ENCODE measurements at regions not wholly inside any gene's neighbourhood (a gene's known extent, or its start where the extent isn't known, plus 50 kb on each side); places are given as distances from the start of the nearest gene placed in this dataset.
"Not testable (repeated sequence)": the region's sequence is repeated elsewhere in the genome, so short reads cannot be mapped to it uniquely, and the experiment has no call there.

DNA sequence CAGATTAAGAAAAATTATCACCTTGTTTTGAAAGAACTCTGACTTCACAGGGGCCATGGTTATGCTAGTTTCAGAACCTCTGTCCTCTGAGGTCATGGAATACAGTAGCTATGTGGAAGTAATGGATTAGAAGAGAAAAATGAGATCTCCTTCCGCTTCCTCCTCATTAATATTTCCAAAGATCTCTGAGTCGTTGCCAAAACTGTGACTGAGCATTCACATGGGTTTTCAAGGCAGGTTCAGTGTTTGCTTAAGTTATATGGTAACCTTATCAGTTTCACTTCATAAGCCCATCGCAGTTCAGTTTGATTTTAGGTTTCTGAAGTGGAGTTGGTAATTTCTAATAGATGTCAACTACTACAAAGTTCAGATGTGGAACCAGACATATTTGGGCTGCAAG lies 321.2 kb upstream of the SOX9 start:
- no peak for DNase-seq (ENCODE audit: low read depth)

- peak; percentile 71 for DNase-seq (ENCODE audit: low read depth)
Observed at GRCh38 chr17:71801301-71801700, 319.5 kb upstream of the SOX9 start.

DNA sequence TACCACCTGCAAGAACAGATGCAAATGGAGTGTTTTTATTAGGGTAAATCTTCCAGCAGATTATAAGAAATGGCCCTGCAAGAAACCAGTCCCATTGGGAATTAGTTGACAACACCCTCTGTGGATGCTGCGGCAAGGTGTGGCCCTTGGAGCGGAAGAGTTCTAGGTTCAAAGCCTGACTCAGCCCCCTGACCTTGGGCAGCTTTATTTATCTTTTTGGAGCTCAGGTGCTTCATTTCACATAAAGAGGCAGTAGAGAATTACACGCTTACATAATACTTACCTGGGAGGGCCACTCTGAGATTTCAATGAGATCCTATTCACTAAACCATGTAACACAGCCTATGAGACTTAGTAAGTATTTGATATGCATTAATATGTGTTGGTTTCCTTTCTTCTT lies 318.2 kb upstream of the SOX9 start:
- no peak for DNase-seq (ENCODE audit: low read depth)

GRCh38 chr17:71803656-71804284 lies 317.1 kb upstream of the SOX9 start:
- DNase-seq (ENCODE audit: low read depth): no peak

GRCh38 chr17:71809537-71809936 lies 311.3 kb upstream of the SOX9 start:
- no peak for DNase-seq (ENCODE audit: low read depth)

DNA sequence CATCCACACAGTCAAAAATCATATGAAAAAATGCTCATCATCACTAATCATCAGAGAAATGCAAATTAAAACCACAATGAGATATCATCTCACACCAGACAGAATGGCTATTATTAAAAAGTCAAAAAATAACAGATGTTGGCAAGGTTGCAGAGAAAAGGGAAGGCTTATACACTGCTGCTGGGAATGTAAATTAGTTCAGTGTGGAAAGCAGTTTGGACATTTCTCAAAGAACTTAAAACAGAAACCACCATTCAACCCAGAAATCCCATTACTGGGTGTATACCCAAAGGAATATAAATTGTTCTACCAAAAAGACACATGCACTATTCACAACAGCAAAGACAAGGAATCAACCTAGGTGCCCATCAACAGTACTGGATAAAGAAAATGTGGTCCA lies 307.0 kb upstream of the SOX9 start:
- DNase-seq (ENCODE audit: low read depth): not testable (repeated sequence)

DNA sequence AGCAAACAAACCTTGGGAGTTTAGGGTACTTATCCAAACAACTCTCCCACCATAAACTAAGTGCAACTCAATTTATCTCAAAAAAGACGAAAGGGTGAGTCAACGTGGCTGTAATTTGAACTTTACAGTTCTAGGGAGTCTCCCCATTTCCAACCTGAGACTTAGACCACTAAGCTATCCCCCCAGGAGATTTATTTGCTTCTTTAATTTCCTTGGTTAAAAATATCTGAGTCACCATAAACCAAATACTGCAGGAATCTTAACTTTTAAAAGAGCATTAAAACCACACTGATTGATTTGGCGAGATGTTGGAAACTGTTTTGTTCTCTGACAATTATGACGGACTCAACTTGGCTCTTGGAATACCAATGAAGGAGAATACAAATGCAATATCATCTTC lies 299.3 kb upstream of the SOX9 start:
- peak; percentile 12 for DNase-seq (ENCODE audit: low read depth)

GRCh38 chr17:71824671-71825070 lies 296.1 kb upstream of the SOX9 start:
- no peak for DNase-seq (ENCODE audit: low read depth)

GRCh38 chr17:71825687-71826086 lies 295.1 kb upstream of the SOX9 start:
- no peak for DNase-seq (ENCODE audit: low read depth)

GRCh38 chr17:71828182-71828596 lies 292.6 kb upstream of the SOX9 start:
- peak; percentile 61 for DNase-seq (ENCODE audit: low read depth)

GRCh38 chr17:71830866-71831265 lies 290.0 kb upstream of the SOX9 start:
- DNase-seq (ENCODE audit: low read depth): no peak

GRCh38 chr17:71842986-71843385 lies 277.8 kb upstream of the SOX9 start:
- DNase-seq (ENCODE audit: low read depth): no peak

- no peak for DNase-seq (ENCODE audit: low read depth)
Observed at GRCh38 chr17:71845337-71845736, 275.5 kb upstream of the SOX9 start.

DNA sequence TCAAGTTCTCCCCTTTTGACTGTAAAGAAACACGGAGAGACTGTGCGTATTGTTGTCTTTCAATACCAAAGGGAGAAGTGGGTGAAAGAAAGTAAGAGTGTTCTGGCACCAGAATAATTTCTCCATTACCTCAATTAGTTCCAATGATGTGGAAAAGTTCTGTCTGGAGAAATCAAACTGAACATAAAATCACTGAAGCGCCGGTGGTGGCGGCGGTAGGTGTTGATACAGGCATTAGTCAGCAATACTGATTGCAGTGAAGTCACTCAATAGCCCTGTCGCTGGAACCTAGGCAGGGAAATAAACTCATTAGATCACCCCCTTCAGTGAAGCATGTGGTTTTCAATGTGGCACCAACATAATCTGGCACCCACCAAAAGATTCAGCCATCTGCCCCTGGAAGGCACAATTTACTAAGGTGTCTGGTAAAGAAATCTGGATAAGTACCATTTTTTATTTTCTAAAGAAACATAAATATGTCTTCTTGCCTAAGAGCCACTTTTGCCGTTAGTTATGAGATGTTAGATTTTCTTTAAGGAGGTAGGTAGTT lies 274.2 kb upstream of the SOX9 start:
- no peak for DNase-seq (ENCODE audit: low read depth)

- no peak for DNase-seq (ENCODE audit: low read depth)
Observed at GRCh38 chr17:71849783-71850768, 270.7 kb upstream of the SOX9 start.

DNA sequence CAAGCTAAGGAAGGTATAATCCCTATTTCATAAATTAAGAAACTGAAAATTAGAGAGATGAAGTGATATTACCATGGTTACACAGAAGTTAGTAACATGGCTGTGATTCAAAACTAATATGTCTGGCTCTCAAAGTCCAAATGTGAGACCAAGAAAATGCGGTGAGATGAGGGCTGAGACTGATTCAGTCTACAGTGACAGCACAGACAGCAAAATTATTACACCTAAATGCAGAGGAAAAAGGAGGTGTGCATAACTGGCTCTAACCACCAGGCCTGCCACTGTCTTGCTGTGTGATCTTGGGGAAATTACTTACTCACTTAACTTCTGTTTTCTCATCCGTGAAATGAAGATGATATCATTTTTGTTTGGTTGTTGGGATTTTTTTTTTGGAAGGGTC lies 270.0 kb upstream of the SOX9 start:
- no peak for DNase-seq (ENCODE audit: low read depth)

DNA sequence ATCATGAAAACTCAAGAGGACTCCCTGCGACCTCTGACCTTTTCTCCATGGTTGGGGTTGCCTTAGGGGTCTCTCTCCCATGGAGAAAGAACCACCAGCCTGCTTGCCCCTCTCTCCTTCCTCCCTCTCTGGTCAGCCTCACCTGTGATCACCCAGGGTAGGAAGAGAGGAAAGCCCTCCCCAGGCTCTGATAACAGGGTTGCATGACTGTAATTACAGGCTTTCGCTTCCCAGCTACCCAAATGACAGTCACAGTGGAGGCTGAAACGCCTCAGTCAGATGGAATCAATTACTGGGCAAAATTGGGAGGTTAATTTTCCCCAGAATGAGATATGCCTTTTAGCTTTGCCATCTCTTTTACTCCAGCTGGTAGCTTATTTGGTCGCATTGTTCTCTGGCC lies 265.8 kb upstream of the SOX9 start:
- no peak for DNase-seq (ENCODE audit: low read depth)

- no peak for DNase-seq (ENCODE audit: low read depth)
Observed at GRCh38 chr17:71864755-71865154, 256.1 kb upstream of the SOX9 start.

- DNase-seq (ENCODE audit: low read depth): no peak
Observed at GRCh38 chr17:71866095-71866494, 254.7 kb upstream of the SOX9 start.

DNA sequence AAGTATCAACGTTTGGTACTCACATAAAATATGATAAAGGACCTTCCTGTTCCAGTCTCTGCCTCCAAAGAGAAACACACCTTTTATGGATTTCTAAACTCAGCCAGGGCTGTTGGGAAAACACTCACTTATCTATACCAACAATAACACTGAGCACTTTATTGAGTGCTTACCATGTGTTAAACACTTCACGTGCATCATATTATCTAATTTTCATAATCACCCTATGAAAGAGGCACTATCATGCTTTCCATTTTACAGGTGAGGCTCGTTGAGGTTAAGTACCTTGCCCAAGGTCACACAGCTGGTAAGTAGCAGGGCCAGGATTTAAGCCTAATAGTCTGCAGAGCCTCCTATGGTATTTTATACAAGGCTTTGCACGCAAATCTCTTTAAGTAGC lies 251.5 kb upstream of the SOX9 start:
- no peak for DNase-seq (ENCODE audit: low read depth)

DNA sequence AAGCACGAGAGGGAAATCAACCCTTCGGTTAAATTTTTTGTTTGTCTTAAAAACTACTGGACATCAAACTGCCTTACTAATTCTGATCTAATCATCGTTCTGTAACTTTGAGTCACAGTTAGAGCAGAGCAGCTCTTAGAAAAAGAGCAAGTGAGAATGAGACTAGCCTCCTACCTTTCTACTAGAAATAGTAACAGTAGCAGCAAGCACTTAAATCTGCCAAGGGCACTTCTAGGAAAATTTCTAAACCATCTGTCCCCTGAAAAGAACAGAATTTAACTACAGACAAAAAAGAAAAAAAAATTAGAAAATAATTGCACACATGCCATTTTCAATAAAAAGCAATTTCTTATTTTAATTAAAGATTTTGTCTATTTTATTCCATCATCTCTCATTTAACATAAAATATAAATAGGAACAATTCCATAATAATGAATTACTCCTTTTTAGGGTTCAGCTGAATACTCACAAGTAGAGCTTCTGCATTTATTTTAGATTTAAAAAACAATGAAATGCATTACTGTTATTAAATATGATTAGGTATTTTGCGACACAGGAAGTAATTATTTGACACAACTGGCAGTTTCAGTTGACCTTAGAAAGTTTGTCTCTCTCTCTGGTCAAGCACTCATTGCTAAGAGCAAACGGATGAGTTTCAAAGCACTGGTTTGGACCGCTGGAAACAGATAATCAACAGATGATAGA lies 250.8 kb upstream of the SOX9 start:
- DNase-seq (ENCODE audit: low read depth): no peak

- no peak for DNase-seq (ENCODE audit: low read depth)
Observed at GRCh38 chr17:71870546-71870862, 250.3 kb upstream of the SOX9 start.
